Prostate gland (tissue), 2 donors: ENCODE measurements at regions not wholly inside any gene's neighbourhood (a gene's known extent, or its start where the extent isn't known, plus 50 kb on each side); places are given as distances from the start of the nearest gene placed in this dataset.
"Not testable (repeated sequence)": the region's sequence is repeated elsewhere in the genome, so short reads cannot be mapped to it uniquely, and the experiment has no call there.

ENCODE experiments used
- DNase-seq: peaks from one replicate; pipeline ENCODE4 v3.0.0-alpha.2; 2019; ENCODE audit warnings: low spot score
- H3K27ac ChIP-seq, 2 donors: fragments of 200-600 bp; sonication (generic); 2 replicates each; pipeline ENCODE4 v1.5.1; 2017 to 2019
- H3K27me3 ChIP-seq: fragments of 200-600 bp; sonication (generic); replicated peaks from 2 replicates; pipeline ENCODE4 v1.5.1; 2019; ENCODE audit not compliant: insufficient read depth
- H3K36me3 ChIP-seq, 2 donors: fragments of 200-600 bp; sonication (generic); 1 replicate in 1 of 2; 2 replicates in 1 of 2; pipeline versions ENCODE4 v1.5.1 to v1.8.1; 2017 to 2019
- H3K4me1 ChIP-seq: fragments of 200-600 bp; sonication (generic); replicated peaks from 2 replicates; pipeline ENCODE4 v1.5.1; 2019
- H3K4me3 ChIP-seq, 2 donors: fragments of 200-600 bp; sonication (generic); 2 replicates each; pipeline ENCODE4 v1.5.1; 2017 to 2019
- H3K9me3 ChIP-seq: fragments of 200-600 bp; sonication (generic); 2 replicates; pipeline ENCODE4 v1.5.1; 2017
- POLR2A ChIP-seq: fragments of 450-650 bp; IDR thresholded peaks from one replicate; pipeline ENCODE4 v1.6.1; 2016; ENCODE audit warnings: antibody characterized with exemption, mild to moderate bottlenecking
- POLR2AphosphoS5 ChIP-seq: sonication (generic); formaldehyde crosslinking; IDR thresholded peaks from one replicate; pipeline ENCODE4 v1.6.1; 2017; ENCODE audit warnings: antibody characterized with exemption
- WGBS: methylation state at CpG from one replicate; pipeline ENCODE4 v1.1.5; 2018; 5-methylcytosine and 5-hydroxymethylcytosine counted together
- intact Hi-C: fragments of 100-400 bp; cut with DNase I; formaldehyde crosslinking; loops from one replicate; pipeline ENCODE4 v1.14.2; 2022
- TF ChIP-seq, protein P1 (sequence below), 4 experiments: fragments of 200-600 bp in 2 of 4; fragments of 450-650 bp in 2 of 4; sonication (generic) in 2 of 4; IDR thresholded peaks; 1 replicate in 3 of 4; 2 replicates in 1 of 4; pipeline ENCODE4 v1.5.1; 2016 to 2019; ENCODE audit warnings: antibody characterized with exemption in 4 of 4, mild to moderate bottlenecking in 2 of 4, moderate library complexity in 2 of 4

DNA sequence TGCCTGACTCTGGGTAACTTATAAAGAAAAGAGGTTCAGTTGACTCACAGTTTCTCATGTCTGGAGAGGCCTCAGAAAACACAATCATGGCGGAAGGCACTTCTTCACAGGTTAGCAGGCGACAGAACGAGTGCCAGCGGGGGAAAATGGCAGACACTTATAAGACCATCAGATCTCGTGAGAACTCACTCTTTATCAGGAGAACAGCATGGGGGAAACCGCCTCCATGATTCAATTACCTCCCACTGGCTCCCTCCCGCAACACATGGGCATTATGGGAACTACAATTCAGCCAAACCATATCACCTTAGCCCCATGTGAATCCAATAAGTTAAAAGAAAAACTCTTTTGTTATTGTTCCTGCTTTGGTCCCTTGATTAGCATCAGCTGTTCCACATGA is 725.2 kb downstream of the LRRIQ3 start:
- Histone ChIP-seq H3K36me3 (no peaks in the 10 kb centered on the region), H3K9me3 (no peaks in the 10 kb centered on the region), H3K4me1 (no peaks in the 10 kb centered on the region), H3K27me3 (no peaks in the 10 kb centered on the region), H3K27ac (no peak overlapping the region), H3K4me3 (no peak overlapping the region)
- 90% methylated on average over 7 of the region's 7 CpGs for WGBS
- no peak for DNase-seq
- intact Hi-C loops = no loop called here
- TF ChIP-seq POLR2A = no peak
- no peak for TF ChIP-seq POLR2AphosphoS5
- TF ChIP-seq, protein P1, sequence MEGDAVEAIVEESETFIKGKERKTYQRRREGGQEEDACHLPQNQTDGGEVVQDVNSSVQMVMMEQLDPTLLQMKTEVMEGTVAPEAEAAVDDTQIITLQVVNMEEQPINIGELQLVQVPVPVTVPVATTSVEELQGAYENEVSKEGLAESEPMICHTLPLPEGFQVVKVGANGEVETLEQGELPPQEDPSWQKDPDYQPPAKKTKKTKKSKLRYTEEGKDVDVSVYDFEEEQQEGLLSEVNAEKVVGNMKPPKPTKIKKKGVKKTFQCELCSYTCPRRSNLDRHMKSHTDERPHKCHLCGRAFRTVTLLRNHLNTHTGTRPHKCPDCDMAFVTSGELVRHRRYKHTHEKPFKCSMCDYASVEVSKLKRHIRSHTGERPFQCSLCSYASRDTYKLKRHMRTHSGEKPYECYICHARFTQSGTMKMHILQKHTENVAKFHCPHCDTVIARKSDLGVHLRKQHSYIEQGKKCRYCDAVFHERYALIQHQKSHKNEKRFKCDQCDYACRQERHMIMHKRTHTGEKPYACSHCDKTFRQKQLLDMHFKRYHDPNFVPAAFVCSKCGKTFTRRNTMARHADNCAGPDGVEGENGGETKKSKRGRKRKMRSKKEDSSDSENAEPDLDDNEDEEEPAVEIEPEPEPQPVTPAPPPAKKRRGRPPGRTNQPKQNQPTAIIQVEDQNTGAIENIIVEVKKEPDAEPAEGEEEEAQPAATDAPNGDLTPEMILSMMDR (IDR thresholded peaks at IDR 0.05) = no peak

DNA sequence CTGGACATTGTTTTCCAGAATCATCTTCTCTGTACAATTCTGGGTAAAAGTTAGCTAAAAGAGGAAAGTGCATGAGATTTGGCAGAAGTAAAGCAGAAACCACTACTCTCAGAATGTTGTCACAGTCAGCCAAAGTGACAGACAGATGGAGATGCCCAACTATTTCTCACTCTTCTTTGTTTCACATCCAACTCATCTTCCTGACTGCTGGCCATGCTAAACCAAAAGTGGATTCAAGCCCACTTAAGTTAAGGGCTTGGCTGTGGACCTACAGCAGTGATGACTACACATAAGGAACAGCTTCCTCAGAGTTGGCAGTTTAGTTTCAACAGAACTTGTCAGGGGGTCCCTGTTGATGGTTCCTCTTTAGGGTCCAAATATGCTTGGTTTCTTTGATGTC is 730.2 kb downstream of the LRRIQ3 start:
- TF ChIP-seq, protein P1 (IDR thresholded peaks at IDR 0.05) = no peak
- TF ChIP-seq POLR2A (no peak), POLR2AphosphoS5 (no peak)
- no peaks in the 10 kb centered on the region for H3K27me3 ChIP-seq
- no peak overlapping the region for H3K27ac ChIP-seq
- no peaks in the 10 kb centered on the region for H3K36me3 ChIP-seq
- intact Hi-C loops = no loop called here
- DNase-seq = no peak
- H3K4me1 ChIP-seq = no peaks in the 10 kb centered on the region
- H3K9me3 ChIP-seq = no peaks in the 10 kb centered on the region
- no peak overlapping the region for H3K4me3 ChIP-seq

DNA sequence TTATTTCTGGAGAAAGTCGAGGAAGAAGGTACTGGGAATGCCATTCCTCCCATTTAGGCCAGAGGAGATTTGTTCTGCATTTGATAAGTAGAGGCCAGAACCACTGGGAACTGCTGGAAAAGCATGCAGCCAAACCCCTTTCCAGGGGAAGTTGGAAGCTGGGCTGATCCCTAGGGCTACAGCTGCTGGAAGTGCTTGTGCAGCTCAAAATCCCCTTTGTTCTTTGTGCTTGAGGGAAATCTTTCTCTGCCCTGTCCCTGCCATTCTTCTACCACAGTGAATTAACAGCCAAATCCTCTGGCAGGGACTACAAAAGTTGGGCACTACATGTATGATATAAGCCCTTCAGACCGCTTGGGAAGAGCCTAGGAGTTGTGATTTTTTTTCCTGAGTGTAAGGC is 734.1 kb downstream of the LRRIQ3 start:
- no peak for TF ChIP-seq POLR2AphosphoS5
- TF ChIP-seq, protein P1 (IDR thresholded peaks at IDR 0.05) = no peak
- no peak for TF ChIP-seq POLR2A
- intact Hi-C loops = no loop called here

DNA sequence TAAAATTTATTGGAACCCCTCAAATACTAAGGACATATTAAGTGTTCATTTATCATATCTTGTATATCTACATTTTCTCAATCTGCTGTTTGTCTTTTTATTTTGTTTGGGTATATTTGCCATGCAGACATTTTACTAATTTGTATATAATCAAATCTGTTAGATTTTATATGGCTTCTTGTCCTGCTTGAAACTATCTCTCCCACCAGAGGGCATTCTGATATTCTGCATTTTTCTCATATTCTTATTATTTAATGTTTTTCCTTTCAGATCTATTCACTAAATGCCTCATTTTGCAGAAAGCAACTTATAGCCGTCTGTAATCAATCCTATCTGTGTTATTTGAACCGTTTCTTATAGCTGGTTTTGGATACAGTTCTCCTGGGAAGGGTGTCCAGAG is 745.5 kb downstream of the LRRIQ3 start:
- H3K9me3 ChIP-seq = no peaks in the 10 kb centered on the region
- H3K4me3 ChIP-seq = no peak overlapping the region
- TF ChIP-seq POLR2AphosphoS5 = no peak
- no peak for TF ChIP-seq POLR2A
- TF ChIP-seq, protein P1 (IDR thresholded peaks at IDR 0.05) = no peak
- H3K4me1 ChIP-seq = no peaks in the 10 kb centered on the region
- H3K27ac ChIP-seq = no peak overlapping the region
- no peak for DNase-seq
- 37% methylated on average over 2 of the region's 2 CpGs for WGBS
- H3K36me3 ChIP-seq = no peaks in the 10 kb centered on the region
- H3K27me3 ChIP-seq = no peaks in the 10 kb centered on the region
- intact Hi-C loops = no loop called here

More for the DNA sequence above, 734.1 kb downstream of the LRRIQ3 start:
- Histone ChIP-seq H3K4me1 (no peaks in the 10 kb centered on the region), H3K27ac (no peak overlapping the region), H3K36me3 (no peaks in the 10 kb centered on the region), H3K4me3 (no peak overlapping the region), H3K27me3 (no peaks in the 10 kb centered on the region), H3K9me3 (no peaks in the 10 kb centered on the region)
- no peak for DNase-seq
- WGBS = 95% methylated on average over 2 of the region's 2 CpGs

DNA sequence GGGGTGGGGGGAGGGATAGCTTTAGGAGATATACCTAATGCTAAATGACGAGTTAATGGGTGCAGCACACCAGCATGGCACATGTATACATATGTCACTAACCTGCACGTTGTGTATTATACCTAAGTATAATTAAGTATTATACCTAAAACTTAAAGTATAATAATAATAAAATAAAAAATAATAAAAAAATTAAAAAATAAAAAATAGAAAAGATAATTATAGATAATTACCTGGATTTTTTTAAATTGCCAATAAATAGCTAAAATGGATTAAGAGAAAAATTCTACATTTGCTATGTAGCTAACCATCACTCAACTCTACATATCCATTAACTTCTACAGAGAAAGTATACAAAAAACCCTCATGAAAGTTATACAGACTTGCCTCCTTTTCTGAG is 747.3 kb downstream of the LRRIQ3 start:
- DNase-seq, intact Hi-C loops, H3K9me3 ChIP-seq, H3K4me3 ChIP-seq, H3K36me3 ChIP-seq, H3K27ac ChIP-seq, H3K4me1 ChIP-seq, H3K27me3 ChIP-seq: not testable (repeated sequence)
- WGBS = 97% methylated on average over 2 of the region's 2 CpGs
